ENCODE measurements at regions not wholly inside any gene's neighbourhood (a gene's known extent, or its start where the extent isn't known, plus 50 kb on each side); places are given as distances from the start of the nearest gene placed in this dataset.

GRCh38 chr12:131348231-131348630, 362.7 kb upstream of the SFSWAP start:
- TF ChIP-seq CTCF (IDR thresholded peaks at IDR 0.05): no peak
- TF ChIP-seq POLR2A (IDR thresholded peaks at IDR 0.05): no peak

Data from adrenal gland (tissue), 5 donors.